CD4-positive, alpha-beta T cell treated with Interleukin-4 for 4 hours (primary cell): ENCODE measurements at regions not wholly inside any gene's neighbourhood (a gene's known extent, or its start where the extent isn't known, plus 50 kb on each side); places are given as distances from the start of the nearest gene placed in this dataset.

ENCODE experiments used
- DNase-seq: peaks from one replicate; pipeline ENCODE4 v3.0.0-alpha.2; 2020

- no peak for DNase-seq
Measured at GRCh38 chr11:112403432-112403831, 142.8 kb upstream of the PLET1 start.

- no peak for DNase-seq
Measured at GRCh38 chr11:112404112-112404511, 143.5 kb upstream of the PLET1 start.

GRCh38 chr11:112408517-112408916 lies 147.9 kb upstream of the PLET1 start:
- no peak for DNase-seq

- no peak for DNase-seq
Measured at GRCh38 chr11:112410325-112410724, 149.7 kb upstream of the PLET1 start.

- no peak for DNase-seq
Measured at GRCh38 chr11:112412383-112412782, 151.7 kb upstream of the PLET1 start.

- DNase-seq: no peak
Measured at GRCh38 chr11:112417339-112417738, 156.7 kb upstream of the PLET1 start.

- DNase-seq: no peak
Measured at GRCh38 chr11:112418438-112418837, 157.8 kb upstream of the PLET1 start.

GRCh38 chr11:112421879-112422278 lies 161.2 kb upstream of the PLET1 start:
- no peak for DNase-seq

- DNase-seq: no peak
Measured at GRCh38 chr11:112425121-112425520, 164.5 kb upstream of the PLET1 start.

- no peak for DNase-seq
Measured at GRCh38 chr11:112437096-112437495, 176.4 kb upstream of the PLET1 start.

- DNase-seq: no peak
Measured at GRCh38 chr11:112439614-112440013, 179.0 kb upstream of the PLET1 start.

GRCh38 chr11:112440518-112440917 lies 179.9 kb upstream of the PLET1 start:
- no peak for DNase-seq

GRCh38 chr11:112448168-112448567 lies 187.5 kb upstream of the PLET1 start:
- DNase-seq: no peak

- no peak for DNase-seq
Measured at GRCh38 chr11:112448806-112449205, 188.1 kb upstream of the PLET1 start.

GRCh38 chr11:112451250-112451649 lies 190.6 kb upstream of the PLET1 start:
- no peak for DNase-seq

- DNase-seq: peak; percentile 27
Measured at GRCh38 chr11:112453601-112454577, 193.2 kb upstream of the PLET1 start.

- no peak for DNase-seq
Measured at GRCh38 chr11:112454841-112455240, 194.2 kb upstream of the PLET1 start.

- DNase-seq: no peak
Measured at GRCh38 chr11:112455791-112456190, 195.1 kb upstream of the PLET1 start.

- no peak for DNase-seq
Measured at GRCh38 chr11:112457532-112457931, 196.9 kb upstream of the PLET1 start.

- no peak for DNase-seq
Measured at GRCh38 chr11:112459001-112459400, 198.3 kb upstream of the PLET1 start.

- no peak for DNase-seq
Measured at GRCh38 chr11:112460141-112460540, 199.5 kb upstream of the PLET1 start.

GRCh38 chr11:112464949-112465348 lies 204.3 kb upstream of the PLET1 start:
- no peak for DNase-seq

- DNase-seq: no peak
Measured at GRCh38 chr11:112465433-112466024, 204.9 kb upstream of the PLET1 start.

GRCh38 chr11:112467721-112468120 lies 207.1 kb upstream of the PLET1 start:
- DNase-seq: no peak
